Liver (tissue), 8 donors: ENCODE measurements at regions not wholly inside any gene's neighbourhood (a gene's known extent, or its start where the extent isn't known, plus 50 kb on each side); places are given as distances from the start of the nearest gene placed in this dataset.

Experiments
- DNase-seq: peaks from one replicate; pipeline ENCODE4 v3.0.0-alpha.2; 2017; ENCODE audit warnings: low spot score
- H3K27ac ChIP-seq, 2 donors: one replicate each; pipeline ENCODE4 v1.7.0; 2013; ENCODE audit warnings: inconsistent platforms in 2 of 2, low read length in 2 of 2, control low read depth in 1 of 2, low read depth in 1 of 2, mild to moderate bottlenecking in 1 of 2
- H3K27me3 ChIP-seq, 4 donors: one replicate each; pipeline versions ENCODE4 v1.6.1 to v1.7.0; 2013; ENCODE audit warnings: low read length in 3 of 4, inconsistent platforms in 1 of 4, mild to moderate bottlenecking in 1 of 4, moderate library complexity in 1 of 4; ENCODE audit not compliant: control insufficient read depth in 4 of 4, insufficient read depth in 4 of 4
- H3K36me3 ChIP-seq, 4 donors: one replicate each; pipeline versions ENCODE4 v1.6.1 to v1.7.0; 2013; ENCODE audit warnings: low read length in 3 of 4, mild to moderate bottlenecking in 3 of 4, low read depth in 1 of 4, moderate library complexity in 1 of 4; ENCODE audit not compliant: control insufficient read depth in 4 of 4, insufficient read depth in 3 of 4
- H3K4me1 ChIP-seq, 4 donors: one replicate each; pipeline versions ENCODE4 v1.6.1 to v1.7.0; 2013; ENCODE audit warnings: low read length in 3 of 4, mild to moderate bottlenecking in 3 of 4, moderate library complexity in 1 of 4; ENCODE audit not compliant: control insufficient read depth in 4 of 4, insufficient read depth in 4 of 4
- H3K4me3 ChIP-seq, 3 donors: one replicate each; pipeline versions ENCODE4 v1.6.1 to v1.7.0; 2013; ENCODE audit warnings: low read length in 3 of 3, control low read depth in 1 of 3, low read depth in 1 of 3, mild to moderate bottlenecking in 1 of 3
- H3K9ac ChIP-seq, 2 donors: one replicate each; pipeline ENCODE4 v1.7.0; 2013; ENCODE audit warnings: low read length in 2 of 2, mild to moderate bottlenecking in 2 of 2, moderate library complexity in 2 of 2, control low read depth in 1 of 2, low read depth in 1 of 2
- H3K9me3 ChIP-seq, 4 donors: one replicate each; pipeline versions ENCODE4 v1.6.1 to v1.7.0; 2013; ENCODE audit warnings: low read length in 3 of 4; ENCODE audit not compliant: control insufficient read depth in 4 of 4
- CTCF ChIP-seq: fragments of 150-350 bp; IDR thresholded peaks from 2 replicates; pipeline ENCODE4 v1.5.1; 2017; ENCODE audit warnings: improper control_type of control experiment, low read depth, low read length; ENCODE audit not compliant: missing input control
- EGR1 ChIP-seq, 2 donors: IDR thresholded peaks; 2 replicates each; pipeline ENCODE4 v1.6.1; 2016 to 2018; ENCODE audit warnings: antibody characterized with exemption in 2 of 2, low read depth in 2 of 2
- HNF4A ChIP-seq, 2 donors: conservative IDR thresholded peaks; 2 replicates each; pipeline ENCODE4 v1.6.1; 2016; ENCODE audit warnings: antibody characterized with exemption in 2 of 2, mild to moderate bottlenecking in 2 of 2
- HNF4G ChIP-seq: IDR thresholded peaks from 2 replicates; pipeline ENCODE4 v1.6.1; 2016; ENCODE audit warnings: antibody characterized with exemption
- JUND ChIP-seq, 2 donors: IDR thresholded peaks; 2 replicates each; pipeline ENCODE4 v1.6.1; 2016; ENCODE audit warnings: antibody characterized with exemption in 2 of 2
- NR2F2 ChIP-seq: IDR thresholded peaks from 2 replicates; pipeline ENCODE4 v1.6.1; 2016; ENCODE audit warnings: antibody characterized with exemption
- RAD21 ChIP-seq, 2 donors: IDR thresholded peaks; 2 replicates each; pipeline ENCODE4 v1.6.1; 2016; ENCODE audit warnings: antibody characterized with exemption in 2 of 2, mild to moderate bottlenecking in 2 of 2
- RXRA ChIP-seq, 2 donors: IDR thresholded peaks; 2 replicates each; pipeline ENCODE4 v1.6.1; 2017 to 2018; ENCODE audit warnings: antibody characterized with exemption in 2 of 2, mild to moderate bottlenecking in 1 of 2
- SP1 ChIP-seq: IDR thresholded peaks from 2 replicates; pipeline ENCODE4 v1.6.1; 2018; ENCODE audit warnings: antibody characterized with exemption, mild to moderate bottlenecking
- TAF1 ChIP-seq: conservative IDR thresholded peaks from 2 replicates; pipeline ENCODE4 v1.6.1; 2016; ENCODE audit warnings: antibody characterized with exemption, mild to moderate bottlenecking
- YY1 ChIP-seq: IDR thresholded peaks from 2 replicates; pipeline ENCODE4 v1.6.1; 2016; ENCODE audit warnings: antibody characterized with exemption, mild to moderate bottlenecking
- ZBTB33 ChIP-seq: IDR thresholded peaks from 2 replicates; pipeline ENCODE4 v1.6.1; 2016; ENCODE audit warnings: antibody characterized with exemption
- WGBS: extraction: QIAGEN DNeasy Blood & Tissue Kit; methylation state at CpG from one replicate; pipeline ENCODE4 v1.1.7; 2013; 5-methylcytosine and 5-hydroxymethylcytosine counted together
- TF ChIP-seq, protein P1 (sequence below): IDR thresholded peaks from 2 replicates; pipeline ENCODE4 v1.6.1; 2016; ENCODE audit warnings: antibody characterized with exemption
- donor health status: healthy.
- donor health status: healthy.
- donor health status: healthy.
- donor health status: healthy.
- donor health status: healthy.

GRCh38 chr9:118419676-118420075, 715.5 kb downstream of the TLR4 start (continued):
- TF ChIP-seq ZBTB33 (no peak), RXRA (IDR thresholded peaks at IDR 0.05) (no peak), HNF4A (conservative IDR thresholded peaks at IDR 0.05) (no peak)

DNA sequence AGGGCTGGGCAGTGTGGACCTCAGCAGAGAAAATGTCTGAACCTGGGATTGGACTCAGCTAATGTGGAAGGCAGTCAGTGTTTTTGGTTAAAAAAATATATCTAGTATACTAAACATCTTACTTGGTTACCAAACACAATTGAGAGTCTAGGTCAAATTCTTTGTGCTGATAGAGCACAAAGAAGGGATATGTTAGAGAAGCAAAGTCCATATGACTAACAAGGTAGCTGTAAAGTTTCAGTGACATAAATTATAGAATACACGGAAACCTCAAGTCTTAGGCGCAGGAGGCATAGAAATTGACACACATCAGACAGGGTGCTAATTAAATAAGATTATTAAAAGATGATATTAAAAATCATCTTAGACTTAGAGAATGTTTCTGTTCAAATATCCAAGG, 718.3 kb downstream of the TLR4 start:
- H3K27ac ChIP-seq: no peak overlapping the region
- no peak for DNase-seq
- H3K9ac ChIP-seq: no peak overlapping the region
- no peaks in the 10 kb centered on the region for H3K9me3 ChIP-seq
- peaks cover 0 to 3% (median 0%) of the 10 kb centered on the region in 4 donors for H3K27me3 ChIP-seq
- no peaks in the 10 kb centered on the region for H3K4me1 ChIP-seq
- H3K36me3 ChIP-seq: no peaks in the 10 kb centered on the region
- 88% methylated on average over 2 of the region's 2 CpGs for WGBS
- no peak overlapping the region for H3K4me3 ChIP-seq
- TF ChIP-seq TAF1 (no peak), HNF4G (no peak), CTCF (no peak), SP1 (no peak), NR2F2 (no peak), RXRA (IDR thresholded peaks at IDR 0.05) (no peak)

GRCh38 chr9:118423021-118423420, 718.8 kb downstream of the TLR4 start:
- Histone ChIP-seq H3K4me1 (no peaks in the 10 kb centered on the region), H3K9me3 (no peaks in the 10 kb centered on the region), H3K27me3 (peaks cover 0 to 3% (median 0%) of the 10 kb centered on the region in 4 donors), H3K9ac (no peak overlapping the region), H3K4me3 (no peak overlapping the region), H3K36me3 (no peaks in the 10 kb centered on the region), H3K27ac (no peak overlapping the region)
- no peak for DNase-seq
- TF ChIP-seq RAD21 (IDR thresholded peaks at IDR 0.05): no peak
- 67% methylated on average over 3 of the region's 3 CpGs for WGBS

GRCh38 chr9:118423721-118424120, 719.5 kb downstream of the TLR4 start:
- Histone ChIP-seq H3K36me3 (no peaks in the 10 kb centered on the region), H3K9ac (no peak overlapping the region), H3K4me3 (no peak overlapping the region), H3K27ac (no peak overlapping the region), H3K27me3 (peaks cover 0 to 3% (median 0%) of the 10 kb centered on the region in 4 donors), H3K9me3 (no peaks in the 10 kb centered on the region), H3K4me1 (no peaks in the 10 kb centered on the region)
- WGBS: 82% methylated on average over 4 of the region's 4 CpGs
- DNase-seq: no peak
- TF ChIP-seq, protein P1, sequence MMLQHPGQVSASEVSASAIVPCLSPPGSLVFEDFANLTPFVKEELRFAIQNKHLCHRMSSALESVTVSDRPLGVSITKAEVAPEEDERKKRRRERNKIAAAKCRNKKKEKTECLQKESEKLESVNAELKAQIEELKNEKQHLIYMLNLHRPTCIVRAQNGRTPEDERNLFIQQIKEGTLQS: no peak
- TF ChIP-seq RXRA (IDR thresholded peaks at IDR 0.05): no peak
- TF ChIP-seq SP1: no peak
- no peak for TF ChIP-seq CTCF
- no peak for TF ChIP-seq EGR1 (IDR thresholded peaks at IDR 0.05; ENCODE audit: low read depth in 2 of 2)
- TF ChIP-seq HNF4G: no peak
- TF ChIP-seq RAD21 (IDR thresholded peaks at IDR 0.05): no peak
- no peak for TF ChIP-seq YY1
- TF ChIP-seq JUND (IDR thresholded peaks at IDR 0.05): no peak
